Neural progenitor cell (in vitro differentiated cells): ENCODE measurements at regions not wholly inside any gene's neighbourhood (a gene's known extent, or its start where the extent isn't known, plus 50 kb on each side); places are given as distances from the start of the nearest gene placed in this dataset.

Experiments
- DNase-seq: peaks from one replicate; pipeline ENCODE4 v3.0.0-alpha.2; 2016; ENCODE audit warnings: low spot score
- H2AFZ ChIP-seq: fragments of 200-600 bp; sonication (generic); replicated peaks from 2 replicates; pipeline ENCODE4 v1.6.1; 2016; ENCODE audit warnings: antibody characterized with exemption
- H3F3A ChIP-seq: fragments of 200-600 bp; sonication (generic); 2 replicates; pipeline ENCODE4 v1.6.1; 2016; ENCODE audit warnings: antibody characterized with exemption, low read depth
- H3K27ac ChIP-seq: fragments of 200-600 bp; sonication (generic); 2 replicates; pipeline ENCODE4 v1.5.1; 2016; ENCODE audit warnings: mild to moderate bottlenecking
- H3K27me3 ChIP-seq: fragments of 200-600 bp; sonication (generic); 2 replicates; pipeline ENCODE4 v1.6.1; 2016; ENCODE audit warnings: mild to moderate bottlenecking, moderate library complexity
- H3K36me3 ChIP-seq: fragments of 200-600 bp; sonication (generic); 2 replicates; pipeline ENCODE4 v1.5.1; 2016
- H3K4me1 ChIP-seq: fragments of 200-600 bp; sonication (generic); 2 replicates; pipeline ENCODE4 v1.6.1; 2016; ENCODE audit warnings: mixed run types
- H3K4me2 ChIP-seq: fragments of 200-600 bp; sonication (generic); 2 replicates; pipeline ENCODE4 v1.6.1; 2016
- H3K4me3 ChIP-seq: fragments of 200-600 bp; sonication (generic); 2 replicates; pipeline ENCODE4 v1.5.1; 2016
- H3K79me2 ChIP-seq: fragments of 200-600 bp; sonication (generic); 2 replicates; pipeline ENCODE4 v1.6.1; 2016; ENCODE audit warnings: low read depth
- H3K9ac ChIP-seq: fragments of 200-600 bp; sonication (generic); 2 replicates; pipeline ENCODE4 v1.6.1; 2016
- H3K9me3 ChIP-seq: fragments of 200-600 bp; sonication (generic); 2 replicates; pipeline ENCODE4 v1.5.1; 2016; ENCODE audit warnings: low read depth
- H4K20me1 ChIP-seq: fragments of 200-600 bp; sonication (generic); 2 replicates; pipeline ENCODE4 v1.6.1; 2016; ENCODE audit warnings: low read depth
- H3K27ac Mint-ChIP-seq: 3 replicates; pipeline ENCODE4 v1.8.0; 2021; ENCODE audit warnings: mixed read lengths
- H3K27me3 Mint-ChIP-seq: 2 replicates; pipeline ENCODE4 v1.8.0; 2022; ENCODE audit warnings: low read depth, mild to moderate bottlenecking, inconsistent platforms, moderate library complexity, mixed read lengths; ENCODE audit not compliant: insufficient read depth
- H3K36me3 Mint-ChIP-seq: 3 replicates; pipeline ENCODE4 v1.8.0; 2021; ENCODE audit warnings: mixed read lengths
- H3K4me1 Mint-ChIP-seq: 3 replicates; pipeline ENCODE4 v1.8.0; 2021; ENCODE audit warnings: mixed read lengths
- H3K4me3 Mint-ChIP-seq: 3 replicates; pipeline ENCODE4 v1.8.0; 2021; ENCODE audit warnings: mild to moderate bottlenecking, moderate library complexity, mixed read lengths
- H3K9me3 Mint-ChIP-seq: 3 replicates; pipeline ENCODE4 v1.8.0; 2020; ENCODE audit warnings: mixed read lengths
- EZH2 ChIP-seq: fragments of 200-600 bp; sonication (generic); IDR thresholded peaks from 2 replicates; pipeline ENCODE4 v1.6.1; 2017; ENCODE audit warnings: antibody characterized with exemption, mild to moderate bottlenecking, moderate library complexity
- EZH2phosphoT487 ChIP-seq: fragments of 200-600 bp; sonication (generic); IDR thresholded peaks from 2 replicates; pipeline ENCODE4 v1.6.1; 2017; ENCODE audit warnings: antibody characterized with exemption
- TF ChIP-seq, protein P1 (sequence below): fragments of 200-600 bp; sonication (generic); IDR thresholded peaks from 2 replicates; pipeline ENCODE4 v1.5.1; 2017; ENCODE audit warnings: antibody characterized with exemption, mild to moderate bottlenecking

DNA sequence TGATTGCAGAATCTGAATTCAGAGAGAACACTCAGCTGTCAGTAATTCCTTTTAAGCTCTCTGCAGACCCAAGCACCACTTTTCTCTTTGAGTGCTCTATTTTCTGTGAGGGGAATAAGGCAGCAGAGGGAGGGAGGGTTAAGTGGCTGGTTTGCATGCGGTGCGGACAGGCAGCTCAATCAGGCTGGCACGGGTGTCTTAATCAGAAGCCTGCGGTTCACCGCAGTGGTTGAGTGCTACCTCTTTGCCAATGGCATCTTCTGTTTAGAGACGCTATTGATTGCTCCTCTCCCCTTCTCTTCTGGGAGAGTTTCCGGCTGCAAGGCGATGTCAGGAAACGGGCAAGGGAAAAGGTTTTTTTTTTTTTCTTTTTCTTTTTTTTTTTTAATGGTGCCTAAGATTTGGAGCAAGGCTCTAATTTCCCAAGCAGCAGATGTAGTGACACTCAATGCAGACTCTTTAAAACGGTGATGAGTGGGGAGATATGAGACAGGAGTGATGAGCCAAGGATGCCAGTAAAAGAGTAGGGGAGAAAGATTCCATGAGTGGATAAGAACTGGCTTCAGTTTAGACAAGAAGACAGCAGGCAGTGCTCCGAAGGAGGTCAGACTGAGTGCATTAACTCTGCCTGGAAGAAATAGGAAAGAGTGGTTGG lies 533.7 kb upstream of the SEL1L start:
- no peaks in the 10 kb centered on the region for H3K79me2 ChIP-seq
- no peak overlapping the region for H3K9ac ChIP-seq
- no peak overlapping the region for H2AFZ ChIP-seq
- DNase-seq: peak; percentile 24
- no peaks in the 10 kb centered on the region for H4K20me1 ChIP-seq
- H3K4me3 ChIP-seq: no peak overlapping the region
- TF ChIP-seq EZH2: no peak
- TF ChIP-seq, protein P1, sequence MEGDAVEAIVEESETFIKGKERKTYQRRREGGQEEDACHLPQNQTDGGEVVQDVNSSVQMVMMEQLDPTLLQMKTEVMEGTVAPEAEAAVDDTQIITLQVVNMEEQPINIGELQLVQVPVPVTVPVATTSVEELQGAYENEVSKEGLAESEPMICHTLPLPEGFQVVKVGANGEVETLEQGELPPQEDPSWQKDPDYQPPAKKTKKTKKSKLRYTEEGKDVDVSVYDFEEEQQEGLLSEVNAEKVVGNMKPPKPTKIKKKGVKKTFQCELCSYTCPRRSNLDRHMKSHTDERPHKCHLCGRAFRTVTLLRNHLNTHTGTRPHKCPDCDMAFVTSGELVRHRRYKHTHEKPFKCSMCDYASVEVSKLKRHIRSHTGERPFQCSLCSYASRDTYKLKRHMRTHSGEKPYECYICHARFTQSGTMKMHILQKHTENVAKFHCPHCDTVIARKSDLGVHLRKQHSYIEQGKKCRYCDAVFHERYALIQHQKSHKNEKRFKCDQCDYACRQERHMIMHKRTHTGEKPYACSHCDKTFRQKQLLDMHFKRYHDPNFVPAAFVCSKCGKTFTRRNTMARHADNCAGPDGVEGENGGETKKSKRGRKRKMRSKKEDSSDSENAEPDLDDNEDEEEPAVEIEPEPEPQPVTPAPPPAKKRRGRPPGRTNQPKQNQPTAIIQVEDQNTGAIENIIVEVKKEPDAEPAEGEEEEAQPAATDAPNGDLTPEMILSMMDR: no peak
- no peak for TF ChIP-seq EZH2phosphoT487
- H3K4me1 Mint-ChIP-seq: no peaks in the 10 kb centered on the region
- no peaks in the 10 kb centered on the region for H3K36me3 Mint-ChIP-seq
- H3K9me3 ChIP-seq: no peaks in the 10 kb centered on the region
- H3K27me3 Mint-ChIP-seq: no peaks in the 10 kb centered on the region
- H3K4me1 ChIP-seq: peaks cover 7% of the 10 kb centered on the region
- H3K4me3 Mint-ChIP-seq: no peak overlapping the region
- no peaks in the 10 kb centered on the region for H3K27me3 ChIP-seq
- no peaks in the 10 kb centered on the region for H3K36me3 ChIP-seq
- no peak overlapping the region for H3K27ac Mint-ChIP-seq
- H3K27ac ChIP-seq: no peak overlapping the region
- no peaks in the 10 kb centered on the region for H3F3A ChIP-seq
- H3K4me2 ChIP-seq: no peak overlapping the region
- H3K9me3 Mint-ChIP-seq: peaks cover 6% of the 10 kb centered on the region

DNA sequence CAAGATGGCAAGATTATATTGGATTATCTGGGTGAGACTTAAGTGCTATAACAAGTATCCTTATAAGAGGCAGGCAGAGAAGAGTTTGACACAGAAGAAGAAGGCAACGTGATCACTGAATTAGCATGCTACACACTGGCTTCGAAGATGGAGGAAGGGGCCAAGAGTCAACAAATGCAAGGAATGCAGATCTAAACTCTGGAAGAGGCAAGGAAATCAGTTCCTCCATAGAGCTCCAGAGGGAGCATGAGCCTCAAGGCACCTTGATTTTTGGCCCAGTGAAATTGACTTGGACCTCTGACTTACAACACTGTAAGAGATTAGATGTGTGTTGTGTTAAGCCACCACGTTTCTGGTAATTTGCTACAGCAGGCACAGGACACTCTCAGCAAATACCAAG lies 536.4 kb upstream of the SEL1L start:
- Histone ChIP-seq H3K4me3 (no peak overlapping the region), H3K4me1 (peaks cover 7% of the 10 kb centered on the region), H2AFZ (no peak overlapping the region), H4K20me1 (peaks cover 3% of the 10 kb centered on the region), H3F3A (no peaks in the 10 kb centered on the region), H3K27ac (no peak overlapping the region), H3K36me3 (no peaks in the 10 kb centered on the region), H3K27me3 (no peaks in the 10 kb centered on the region), H3K9me3 (no peaks in the 10 kb centered on the region), H3K79me2 (no peaks in the 10 kb centered on the region), H3K9ac (no peak overlapping the region), H3K4me2 (no peak overlapping the region)
- Mint-ChIP-seq H3K4me3 (no peak overlapping the region), H3K27ac (no peak overlapping the region), H3K36me3 (no peaks in the 10 kb centered on the region), H3K4me1 (no peaks in the 10 kb centered on the region), H3K9me3 (peaks cover 3% of the 10 kb centered on the region), H3K27me3 (peaks cover 3% of the 10 kb centered on the region)
- TF ChIP-seq EZH2phosphoT487: no peak
- no peak for TF ChIP-seq EZH2
- TF ChIP-seq, protein P1: no peak
- no peak for DNase-seq

DNA sequence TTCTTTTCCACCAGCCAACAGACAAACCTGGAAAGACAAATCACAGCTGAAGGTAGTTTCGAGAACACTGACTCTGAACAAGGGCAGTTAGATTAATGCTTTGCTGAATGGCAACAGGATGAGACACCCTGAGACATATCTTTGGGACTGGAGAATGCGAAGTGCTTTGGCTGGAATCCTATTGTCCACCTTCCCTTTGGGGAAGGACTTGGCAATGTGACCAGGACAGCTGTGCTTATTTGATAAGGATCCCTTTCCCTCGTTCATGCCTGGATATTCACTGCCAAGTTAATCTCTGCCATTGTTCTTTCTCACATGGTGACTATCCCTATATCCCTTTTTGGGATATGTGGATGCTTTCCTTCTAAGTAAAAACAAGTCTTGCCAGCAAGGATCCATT lies 537.1 kb upstream of the SEL1L start:
- no peaks in the 10 kb centered on the region for H3K4me1 Mint-ChIP-seq
- no peak overlapping the region for H3K4me2 ChIP-seq
- no peak overlapping the region for H3K27ac Mint-ChIP-seq
- peaks cover 5% of the 10 kb centered on the region for H3K27me3 Mint-ChIP-seq
- no peaks in the 10 kb centered on the region for H3K27me3 ChIP-seq
- no peaks in the 10 kb centered on the region for H3F3A ChIP-seq
- H2AFZ ChIP-seq: no peak overlapping the region
- H3K9ac ChIP-seq: no peak overlapping the region
- no peaks in the 10 kb centered on the region for H3K36me3 Mint-ChIP-seq
- TF ChIP-seq, protein P1: no peak
- peaks cover 3% of the 10 kb centered on the region for H4K20me1 ChIP-seq
- H3K4me1 ChIP-seq: peaks cover 7% of the 10 kb centered on the region
- H3K9me3 ChIP-seq: no peaks in the 10 kb centered on the region
- H3K27ac ChIP-seq: no peak overlapping the region
- H3K4me3 Mint-ChIP-seq: no peak overlapping the region
- no peaks in the 10 kb centered on the region for H3K9me3 Mint-ChIP-seq
- DNase-seq: no peak
- H3K4me3 ChIP-seq: no peak overlapping the region
- H3K79me2 ChIP-seq: no peaks in the 10 kb centered on the region
- H3K36me3 ChIP-seq: no peaks in the 10 kb centered on the region
